Loucy (cell line): ENCODE measurements at regions not wholly inside any gene's neighbourhood (a gene's known extent, or its start where the extent isn't known, plus 50 kb on each side); places are given as distances from the start of the nearest gene placed in this dataset.

Experiments
- CTCF ChIP-seq: fragments of 200-600 bp; sonication (generic); conservative IDR thresholded peaks from 2 replicates; pipeline ENCODE4 v1.5.1; 2014; ENCODE audit warnings: mild to moderate bottlenecking, antibody characterized with exemption, low read length
- EZH2phosphoT487 ChIP-seq: fragments of 200-600 bp; IDR thresholded peaks from 2 replicates; pipeline ENCODE4 v1.6.1; 2018; ENCODE audit warnings: antibody characterized with exemption, mild to moderate bottlenecking, moderate library complexity, borderline replicate concordance

GRCh38 chr5:28549588-28549987 lies 1511.2 kb upstream of the CDH9 start:
- TF ChIP-seq CTCF = no peak
- no peak for TF ChIP-seq EZH2phosphoT487
